ENCODE measurements at regions not wholly inside any gene's neighbourhood (a gene's known extent, or its start where the extent isn't known, plus 50 kb on each side); places are given as distances from the start of the nearest gene placed in this dataset.

DNA sequence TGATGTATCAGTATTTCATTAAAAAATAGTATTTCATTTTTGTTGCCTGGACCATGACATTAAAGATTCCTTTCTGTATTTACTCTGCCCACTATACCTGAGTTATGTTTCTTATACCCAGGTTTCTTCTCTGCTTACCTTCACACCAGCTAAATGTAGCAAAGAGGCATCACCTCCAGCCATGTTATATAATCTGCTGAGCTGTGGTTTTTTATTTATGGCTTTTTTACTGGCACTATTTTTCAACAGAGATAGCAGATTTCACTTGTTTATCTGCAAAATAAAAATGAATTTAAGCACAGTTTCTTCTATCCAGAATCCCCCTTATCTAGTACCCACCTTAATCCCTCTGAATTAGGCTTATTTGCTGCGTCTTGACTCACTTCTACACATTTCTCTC is 979.0 kb upstream of the MAN1A1 start (continued):
- TF ChIP-seq, protein P1, sequence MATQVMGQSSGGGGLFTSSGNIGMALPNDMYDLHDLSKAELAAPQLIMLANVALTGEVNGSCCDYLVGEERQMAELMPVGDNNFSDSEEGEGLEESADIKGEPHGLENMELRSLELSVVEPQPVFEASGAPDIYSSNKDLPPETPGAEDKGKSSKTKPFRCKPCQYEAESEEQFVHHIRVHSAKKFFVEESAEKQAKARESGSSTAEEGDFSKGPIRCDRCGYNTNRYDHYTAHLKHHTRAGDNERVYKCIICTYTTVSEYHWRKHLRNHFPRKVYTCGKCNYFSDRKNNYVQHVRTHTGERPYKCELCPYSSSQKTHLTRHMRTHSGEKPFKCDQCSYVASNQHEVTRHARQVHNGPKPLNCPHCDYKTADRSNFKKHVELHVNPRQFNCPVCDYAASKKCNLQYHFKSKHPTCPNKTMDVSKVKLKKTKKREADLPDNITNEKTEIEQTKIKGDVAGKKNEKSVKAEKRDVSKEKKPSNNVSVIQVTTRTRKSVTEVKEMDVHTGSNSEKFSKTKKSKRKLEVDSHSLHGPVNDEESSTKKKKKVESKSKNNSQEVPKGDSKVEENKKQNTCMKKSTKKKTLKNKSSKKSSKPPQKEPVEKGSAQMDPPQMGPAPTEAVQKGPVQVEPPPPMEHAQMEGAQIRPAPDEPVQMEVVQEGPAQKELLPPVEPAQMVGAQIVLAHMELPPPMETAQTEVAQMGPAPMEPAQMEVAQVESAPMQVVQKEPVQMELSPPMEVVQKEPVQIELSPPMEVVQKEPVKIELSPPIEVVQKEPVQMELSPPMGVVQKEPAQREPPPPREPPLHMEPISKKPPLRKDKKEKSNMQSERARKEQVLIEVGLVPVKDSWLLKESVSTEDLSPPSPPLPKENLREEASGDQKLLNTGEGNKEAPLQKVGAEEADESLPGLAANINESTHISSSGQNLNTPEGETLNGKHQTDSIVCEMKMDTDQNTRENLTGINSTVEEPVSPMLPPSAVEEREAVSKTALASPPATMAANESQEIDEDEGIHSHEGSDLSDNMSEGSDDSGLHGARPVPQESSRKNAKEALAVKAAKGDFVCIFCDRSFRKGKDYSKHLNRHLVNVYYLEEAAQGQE (tag by site-specific recombination; IDR thresholded peaks at IDR 0.05), result no peak
- TF ChIP-seq ZNF335 (tag by site-specific recombination; conservative IDR thresholded peaks at IDR 0.05), result no peak

DNA sequence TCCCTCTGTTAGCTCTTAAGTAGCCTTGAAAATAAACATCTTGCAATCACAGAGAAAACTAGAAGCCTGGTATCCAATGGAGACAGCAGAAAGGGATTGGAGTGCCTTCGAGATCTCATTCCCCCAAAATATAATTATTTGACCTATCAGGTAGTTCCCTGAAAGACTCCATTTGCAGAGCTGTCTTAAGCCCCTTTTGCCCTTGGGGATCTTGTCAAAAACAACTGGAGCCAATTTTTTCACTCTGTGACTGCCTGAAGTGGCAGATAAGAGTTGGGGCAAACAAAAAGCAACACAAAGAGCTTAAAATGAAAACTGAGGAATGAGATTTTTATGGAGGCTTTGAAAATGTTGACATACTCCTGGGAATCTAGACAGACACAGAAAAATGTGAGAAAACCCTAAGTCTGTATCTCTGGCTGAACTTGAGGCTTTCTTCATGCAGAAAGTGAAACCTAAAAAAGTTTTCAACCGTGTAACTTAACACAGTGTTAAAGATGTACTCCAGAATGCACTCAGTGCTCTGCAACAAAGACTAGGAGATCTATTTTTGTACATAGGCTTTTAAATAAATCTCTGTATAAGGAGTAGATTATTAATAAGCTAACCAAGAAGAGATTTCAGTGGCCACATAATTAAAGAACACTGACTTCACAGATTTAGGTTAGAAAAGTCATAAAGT is 971.1 kb upstream of the MAN1A1 start:
- no peaks in the 10 kb centered on the region for H3K36me3 ChIP-seq (ENCODE audit: control insufficient read depth in 2 of 2, insufficient read depth in 1 of 2, low read length in 2 of 2)
- H3K4me1 ChIP-seq (ENCODE audit: control insufficient read depth, insufficient read depth, low read length), result no peaks in the 10 kb centered on the region
- no peak overlapping the region for H3K27ac ChIP-seq (ENCODE audit: extremely low read depth, low read depth, low read length)
- ChIA-PET POLR2A (no interaction called here), CTCF (no interaction called here)
- TF ChIP-seq ZNF529 (tag by site-specific recombination; IDR thresholded peaks at IDR 0.05; ENCODE audit: insufficient replicate concordance) (no peak), ZNF658 (tag by site-specific recombination; IDR thresholded peaks at IDR 0.05) (no peak), ZNF654 (tag by site-specific recombination; IDR thresholded peaks at IDR 0.05; ENCODE audit: low read depth) (no peak), HOXA7 (CRISPR knock-in tag; IDR thresholded peaks at IDR 0.05; ENCODE audit: borderline replicate concordance) (no peak), ZNF146 (tag by site-specific recombination; IDR thresholded peaks at IDR 0.05) (no peak), ZNF560 (tag by site-specific recombination; IDR thresholded peaks at IDR 0.05; ENCODE audit: borderline replicate concordance) (no peak), ZBTB7A (tag by site-specific recombination; IDR thresholded peaks at IDR 0.05; ENCODE audit: low read depth) (no peak), ZNF221 (tag by site-specific recombination; IDR thresholded peaks at IDR 0.05; ENCODE audit: borderline replicate concordance) (no peak), ZNF596 (tag by site-specific recombination; IDR thresholded peaks at IDR 0.05) (no peak), ZNF776 (tag by site-specific recombination; IDR thresholded peaks at IDR 0.05; ENCODE audit: borderline replicate concordance) (no peak), ZNF354C (tag by site-specific recombination; IDR thresholded peaks at IDR 0.05; ENCODE audit: borderline replicate concordance, low read depth) (no peak), ZNF624 (tag by site-specific recombination; IDR thresholded peaks at IDR 0.05) (no peak), ZNF621 (tag by site-specific recombination; IDR thresholded peaks at IDR 0.05) (no peak), ZNF311 (tag by site-specific recombination; IDR thresholded peaks at IDR 0.05; ENCODE audit: borderline replicate concordance) (no peak), WT1 (tag by site-specific recombination; IDR thresholded peaks at IDR 0.05) (no peak), RBAK (tag by site-specific recombination; IDR thresholded peaks at IDR 0.05) (no peak)
- TF ChIP-seq, protein P2, sequence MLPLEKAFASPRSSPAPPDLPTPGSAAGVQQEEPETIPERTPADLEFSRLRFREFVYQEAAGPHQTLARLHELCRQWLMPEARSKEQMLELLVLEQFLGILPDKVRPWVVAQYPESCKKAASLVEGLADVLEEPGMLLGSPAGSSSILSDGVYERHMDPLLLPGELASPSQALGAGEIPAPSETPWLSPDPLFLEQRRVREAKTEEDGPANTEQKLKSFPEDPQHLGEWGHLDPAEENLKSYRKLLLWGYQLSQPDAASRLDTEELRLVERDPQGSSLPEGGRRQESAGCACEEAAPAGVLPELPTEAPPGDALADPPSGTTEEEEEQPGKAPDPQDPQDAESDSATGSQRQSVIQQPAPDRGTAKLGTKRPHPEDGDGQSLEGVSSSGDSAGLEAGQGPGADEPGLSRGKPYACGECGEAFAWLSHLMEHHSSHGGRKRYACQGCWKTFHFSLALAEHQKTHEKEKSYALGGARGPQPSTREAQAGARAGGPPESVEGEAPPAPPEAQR (tag by site-specific recombination; IDR thresholded peaks at IDR 0.05), result no peak
- no peaks in the 10 kb centered on the region for H3K9me3 ChIP-seq (ENCODE audit: control insufficient read depth, insufficient read depth, low read depth, low read length)
- no peak overlapping the region for H3K4me3 ChIP-seq (ENCODE audit: low read depth, low read length)

DNA sequence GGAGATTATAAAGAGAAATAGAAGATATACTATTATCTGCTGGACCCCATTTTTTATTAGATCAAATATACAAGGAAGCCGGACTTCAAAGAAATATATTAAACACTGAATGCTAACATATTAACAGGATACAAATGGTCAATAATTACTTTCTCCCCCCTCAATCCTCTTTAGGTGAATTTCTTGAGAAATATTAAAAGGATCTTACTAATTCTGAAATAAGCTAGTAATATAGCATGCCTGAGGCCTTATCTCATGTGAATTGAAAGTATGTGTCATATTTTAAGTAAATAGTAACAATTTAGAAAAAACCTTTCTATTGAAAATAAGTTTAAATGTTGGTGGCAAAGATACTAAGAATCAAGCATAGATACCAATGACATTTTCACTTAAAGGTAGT is 954.7 kb upstream of the MAN1A1 start:
- Histone ChIP-seq H3K4me3 (ENCODE audit: low read depth, low read length) (no peak overlapping the region), H3K27ac (ENCODE audit: extremely low read depth, low read depth, low read length) (no peak overlapping the region), H3K4me1 (ENCODE audit: control insufficient read depth, insufficient read depth, low read length) (no peaks in the 10 kb centered on the region), H3K36me3 (ENCODE audit: control insufficient read depth in 2 of 2, insufficient read depth in 1 of 2, low read length in 2 of 2) (no peaks in the 10 kb centered on the region), H3K9me3 (ENCODE audit: control insufficient read depth, insufficient read depth, low read depth, low read length) (no peaks in the 10 kb centered on the region)
- ChIA-PET POLR2A (no interaction called here), CTCF (no interaction called here)
- TF ChIP-seq ZSCAN16 (tag by site-specific recombination; IDR thresholded peaks at IDR 0.05), result no peak
- TF ChIP-seq YY2 (tag by site-specific recombination; IDR thresholded peaks at IDR 0.05), result no peak
- no peak for TF ChIP-seq ZXDB (tag by site-specific recombination; IDR thresholded peaks at IDR 0.05)
- no peak for TF ChIP-seq ZNF48 (tag by site-specific recombination; IDR thresholded peaks at IDR 0.05)
- TF ChIP-seq, protein P3, sequence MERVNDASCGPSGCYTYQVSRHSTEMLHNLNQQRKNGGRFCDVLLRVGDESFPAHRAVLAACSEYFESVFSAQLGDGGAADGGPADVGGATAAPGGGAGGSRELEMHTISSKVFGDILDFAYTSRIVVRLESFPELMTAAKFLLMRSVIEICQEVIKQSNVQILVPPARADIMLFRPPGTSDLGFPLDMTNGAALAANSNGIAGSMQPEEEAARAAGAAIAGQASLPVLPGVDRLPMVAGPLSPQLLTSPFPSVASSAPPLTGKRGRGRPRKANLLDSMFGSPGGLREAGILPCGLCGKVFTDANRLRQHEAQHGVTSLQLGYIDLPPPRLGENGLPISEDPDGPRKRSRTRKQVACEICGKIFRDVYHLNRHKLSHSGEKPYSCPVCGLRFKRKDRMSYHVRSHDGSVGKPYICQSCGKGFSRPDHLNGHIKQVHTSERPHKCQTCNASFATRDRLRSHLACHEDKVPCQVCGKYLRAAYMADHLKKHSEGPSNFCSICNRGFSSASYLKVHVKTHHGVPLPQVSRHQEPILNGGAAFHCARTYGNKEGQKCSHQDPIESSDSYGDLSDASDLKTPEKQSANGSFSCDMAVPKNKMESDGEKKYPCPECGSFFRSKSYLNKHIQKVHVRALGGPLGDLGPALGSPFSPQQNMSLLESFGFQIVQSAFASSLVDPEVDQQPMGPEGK (tag by site-specific recombination; IDR thresholded peaks at IDR 0.05), result no peak
- TF ChIP-seq ZNF140 (tag by site-specific recombination; IDR thresholded peaks at IDR 0.05), result no peak

Data from HEK293 (cell line).